Stimulated activated naive B cell treated with anti-CD40 and anti-IgM and Interleukin-4, amounts not matched to agents 10 μg/mL and 1 μg/mL and 100 μg/mL, for 72 hours (primary cell): ENCODE measurements at regions not wholly inside any gene's neighbourhood (a gene's known extent, or its start where the extent isn't known, plus 50 kb on each side); places are given as distances from the start of the nearest gene placed in this dataset.

Experiments used
- ATAC-seq, 2 donors: fragments of 150-1000 bp; cut with Tn5 transposase; replicated peaks; 2 replicates each; pipeline ENCODE4 v1.10.0; 2021; ENCODE audit warnings: moderate library complexity in 1 of 2
- DNase-seq: peaks from one replicate; pipeline ENCODE4 v3.0.0; 2021
- H3K27ac Mint-ChIP-seq: one replicate; pipeline ENCODE4 v1.8.0; 2022; ENCODE audit warnings: mild to moderate bottlenecking, mixed read lengths
- H3K27me3 Mint-ChIP-seq, 2 donors: one replicate each; pipeline ENCODE4 v1.8.0; 2022; ENCODE audit warnings: mixed read lengths in 2 of 2
- H3K36me3 Mint-ChIP-seq, 2 donors: one replicate each; pipeline ENCODE4 v1.8.0; 2022; ENCODE audit warnings: mixed read lengths in 2 of 2, mild to moderate bottlenecking in 1 of 2
- H3K4me1 Mint-ChIP-seq, 2 donors: one replicate each; pipeline ENCODE4 v1.8.0; 2022; ENCODE audit warnings: mixed read lengths in 2 of 2, mild to moderate bottlenecking in 1 of 2
- H3K4me3 Mint-ChIP-seq, 2 donors: one replicate each; pipeline ENCODE4 v1.8.0; 2022; ENCODE audit warnings: mild to moderate bottlenecking in 2 of 2, mixed read lengths in 2 of 2, moderate library complexity in 1 of 2
- H3K9me3 Mint-ChIP-seq, 2 donors: one replicate each; pipeline ENCODE4 v1.8.0; 2022; ENCODE audit warnings: mixed read lengths in 2 of 2, mild to moderate bottlenecking in 1 of 2

DNA sequence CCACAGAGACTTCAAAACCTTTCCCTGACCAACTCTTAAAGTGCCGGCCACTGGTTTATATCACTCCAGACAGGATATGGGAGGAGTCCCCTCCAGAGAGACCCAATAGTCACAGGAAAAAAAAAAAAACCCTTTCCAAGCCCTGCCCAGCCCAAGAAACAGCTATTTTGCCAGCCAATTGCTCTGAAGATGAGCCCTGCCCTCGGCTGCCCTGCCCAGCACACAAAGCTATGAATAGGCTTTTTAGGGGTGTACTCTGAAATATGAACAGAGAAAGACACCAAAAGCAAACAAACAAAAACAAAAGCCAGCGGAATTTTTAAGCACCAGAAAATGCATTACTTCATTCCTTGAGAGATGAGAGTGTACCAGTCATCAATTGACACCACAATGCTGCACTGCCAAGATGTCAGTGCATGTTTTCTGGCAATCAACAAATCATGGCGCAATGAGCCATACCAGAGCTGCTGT lies 275.1 kb downstream of the C6orf118 start:
- no peaks in the 10 kb centered on the region for H3K4me1 Mint-ChIP-seq
- no peak overlapping the region for H3K4me3 Mint-ChIP-seq
- no peaks in the 10 kb centered on the region for H3K36me3 Mint-ChIP-seq
- no peak for DNase-seq
- no peak for ATAC-seq
- no peaks in the 10 kb centered on the region for H3K27me3 Mint-ChIP-seq
- H3K9me3 Mint-ChIP-seq: peaks cover 15 to 16% of the 10 kb centered on the region in 2 donors
- no peak overlapping the region for H3K27ac Mint-ChIP-seq

DNA sequence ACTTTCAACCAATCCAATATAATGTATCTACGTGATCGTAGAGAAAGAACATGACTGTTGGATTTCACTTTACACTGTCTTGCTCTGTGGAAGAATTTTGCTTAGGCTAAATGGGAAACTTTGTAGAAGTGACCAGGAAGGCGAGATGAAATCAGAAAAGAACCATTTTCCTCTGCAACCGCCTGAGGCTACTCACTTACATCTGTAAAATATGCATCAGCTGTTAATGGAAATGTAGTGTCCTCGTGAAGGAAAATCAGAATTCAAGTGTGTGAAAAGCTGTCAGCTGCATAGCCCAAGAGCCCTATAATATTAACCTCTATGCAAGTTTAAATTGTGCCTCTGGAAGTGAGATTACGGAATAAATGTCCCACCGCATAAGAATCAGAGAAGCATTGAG lies 277.9 kb downstream of the C6orf118 start:
- Mint-ChIP-seq H3K4me3 (no peak overlapping the region), H3K27ac (no peak overlapping the region), H3K4me1 (no peaks in the 10 kb centered on the region), H3K27me3 (no peaks in the 10 kb centered on the region), H3K9me3 (peaks cover 12 to 13% of the 10 kb centered on the region in 2 donors), H3K36me3 (no peaks in the 10 kb centered on the region)
- DNase-seq: no peak
- ATAC-seq: no peak

DNA sequence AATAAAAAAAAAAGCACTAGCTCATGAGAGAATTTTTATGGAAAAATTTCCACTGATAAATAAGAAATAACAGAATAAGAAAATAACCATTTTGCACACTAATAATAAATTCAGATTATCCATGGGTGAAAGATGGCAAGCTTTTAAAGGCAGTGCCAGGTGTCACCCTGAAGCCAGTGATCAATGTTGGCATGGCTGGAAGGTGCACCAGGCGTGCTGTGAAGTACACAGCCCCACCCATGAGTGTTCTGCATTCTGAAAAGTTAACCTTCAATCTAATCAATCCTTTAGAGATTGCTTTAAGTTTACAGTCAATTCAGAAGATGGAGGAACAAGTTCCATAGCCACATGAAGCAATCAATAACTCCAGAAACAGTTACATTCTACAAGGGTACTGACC lies 284.4 kb downstream of the C6orf118 start:
- Mint-ChIP-seq H3K27ac (no peak overlapping the region), H3K27me3 (no peaks in the 10 kb centered on the region), H3K36me3 (no peaks in the 10 kb centered on the region), H3K4me1 (no peaks in the 10 kb centered on the region), H3K4me3 (no peak overlapping the region), H3K9me3 (peaks cover 0 to 13% of the 10 kb centered on the region in 2 donors)
- ATAC-seq (no peak), DNase-seq (no peak)

DNA sequence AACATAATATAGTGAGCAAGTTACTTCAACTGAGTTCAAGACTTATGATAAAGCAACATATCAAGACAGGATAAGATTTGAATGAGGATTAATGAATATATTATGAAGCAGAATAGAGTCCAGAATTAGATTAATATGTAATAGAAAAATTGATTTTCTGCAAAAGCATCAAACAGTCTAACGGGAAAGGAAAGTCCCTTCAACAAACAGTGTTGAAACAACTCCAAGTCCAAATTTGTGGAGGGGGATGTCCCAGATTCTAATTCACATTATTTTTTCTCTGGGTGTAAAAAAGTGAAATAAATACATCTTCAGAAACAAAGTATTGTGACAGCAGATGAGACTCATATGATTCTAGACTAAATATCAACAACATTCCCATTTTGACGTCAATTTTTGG lies 289.7 kb downstream of the C6orf118 start:
- ATAC-seq (no peak), DNase-seq (no peak)
- Mint-ChIP-seq H3K27me3 (no peaks in the 10 kb centered on the region), H3K4me3 (no peak overlapping the region), H3K27ac (no peak overlapping the region), H3K4me1 (no peaks in the 10 kb centered on the region), H3K36me3 (no peaks in the 10 kb centered on the region), H3K9me3 (peaks cover 0 to 12% of the 10 kb centered on the region in 2 donors)

DNA sequence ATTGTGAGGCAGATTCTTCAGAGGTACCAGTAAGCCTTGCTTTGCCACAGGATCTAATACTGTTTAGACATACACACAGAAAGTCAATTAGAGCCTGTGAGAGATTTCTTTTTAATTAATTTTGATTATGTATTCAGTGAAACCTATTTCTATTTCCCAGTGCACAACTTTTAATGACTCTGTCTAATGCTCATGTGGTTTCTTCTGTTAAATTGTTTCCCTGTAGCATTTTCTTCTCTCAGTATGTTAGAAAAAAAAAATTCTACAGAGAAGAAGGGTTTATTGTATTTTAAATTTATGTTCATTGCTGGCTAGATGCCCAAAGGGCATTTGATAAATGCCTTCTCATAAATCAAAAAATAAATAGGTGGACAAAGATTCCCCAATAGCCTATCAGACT lies 293.7 kb downstream of the C6orf118 start:
- Mint-ChIP-seq H3K27me3 (no peaks in the 10 kb centered on the region), H3K4me3 (no peak overlapping the region), H3K36me3 (no peaks in the 10 kb centered on the region)

DNA sequence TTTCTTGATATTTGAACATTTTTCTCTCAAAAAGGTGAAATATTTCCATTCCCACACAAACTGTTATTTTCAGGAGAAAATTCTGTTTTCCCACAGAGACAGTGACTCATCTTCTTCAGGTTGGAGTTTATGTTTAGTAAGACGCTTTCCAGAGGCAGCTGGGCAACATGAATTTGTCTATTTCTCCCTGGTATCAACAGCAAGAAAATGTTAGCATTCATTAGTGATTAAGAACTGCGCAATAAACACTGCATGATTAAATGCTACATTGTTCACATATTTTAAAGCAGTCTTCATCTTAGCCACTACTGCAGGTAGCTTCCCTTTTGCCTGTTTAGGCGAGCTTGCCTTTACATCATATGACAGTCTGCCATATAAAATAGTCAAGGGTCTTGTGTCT lies 295.7 kb downstream of the C6orf118 start:
- H3K27ac Mint-ChIP-seq: no peak overlapping the region

More for the DNA sequence above, 293.7 kb downstream of the C6orf118 start:
- H3K27ac Mint-ChIP-seq: no peak overlapping the region
- DNase-seq (no peak), ATAC-seq (no peak)
- H3K4me1 Mint-ChIP-seq: no peaks in the 10 kb centered on the region
- H3K9me3 Mint-ChIP-seq: peaks cover 5 to 10% of the 10 kb centered on the region in 2 donors

DNA sequence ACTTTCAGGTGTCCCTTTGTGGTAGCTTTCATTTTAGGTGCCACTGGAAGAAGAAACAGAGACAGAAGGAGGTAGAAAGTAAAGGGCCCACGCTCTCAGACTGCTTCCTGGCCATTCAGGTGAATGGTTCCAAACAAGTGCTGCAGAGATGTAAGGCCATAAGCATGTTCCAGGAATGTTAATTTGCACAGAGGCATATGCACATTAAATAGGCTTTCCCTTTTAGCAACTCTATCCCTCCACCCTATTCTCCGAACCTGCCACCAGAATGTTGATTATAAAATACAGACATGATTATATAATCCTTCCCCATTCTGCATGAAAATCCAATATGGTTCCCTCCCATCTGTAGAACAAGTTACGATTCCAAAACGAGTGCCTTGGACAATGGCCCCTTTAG lies 297.2 kb downstream of the C6orf118 start:
- no peaks in the 10 kb centered on the region for H3K36me3 Mint-ChIP-seq
- no peaks in the 10 kb centered on the region for H3K4me1 Mint-ChIP-seq
- H3K4me3 Mint-ChIP-seq: no peak overlapping the region
- no peak for DNase-seq
- H3K27ac Mint-ChIP-seq: no peak overlapping the region
- H3K27me3 Mint-ChIP-seq: no peaks in the 10 kb centered on the region
- ATAC-seq: no peak
- peaks cover 8 to 10% of the 10 kb centered on the region in 2 donors for H3K9me3 Mint-ChIP-seq

More for the DNA sequence above, 295.7 kb downstream of the C6orf118 start:
- no peaks in the 10 kb centered on the region for H3K27me3 Mint-ChIP-seq
- H3K4me1 Mint-ChIP-seq: no peaks in the 10 kb centered on the region
- H3K36me3 Mint-ChIP-seq: no peaks in the 10 kb centered on the region
- H3K4me3 Mint-ChIP-seq: no peak overlapping the region
- H3K9me3 Mint-ChIP-seq: peaks cover 8 to 12% of the 10 kb centered on the region in 2 donors
- DNase-seq (no peak), ATAC-seq (no peak)

DNA sequence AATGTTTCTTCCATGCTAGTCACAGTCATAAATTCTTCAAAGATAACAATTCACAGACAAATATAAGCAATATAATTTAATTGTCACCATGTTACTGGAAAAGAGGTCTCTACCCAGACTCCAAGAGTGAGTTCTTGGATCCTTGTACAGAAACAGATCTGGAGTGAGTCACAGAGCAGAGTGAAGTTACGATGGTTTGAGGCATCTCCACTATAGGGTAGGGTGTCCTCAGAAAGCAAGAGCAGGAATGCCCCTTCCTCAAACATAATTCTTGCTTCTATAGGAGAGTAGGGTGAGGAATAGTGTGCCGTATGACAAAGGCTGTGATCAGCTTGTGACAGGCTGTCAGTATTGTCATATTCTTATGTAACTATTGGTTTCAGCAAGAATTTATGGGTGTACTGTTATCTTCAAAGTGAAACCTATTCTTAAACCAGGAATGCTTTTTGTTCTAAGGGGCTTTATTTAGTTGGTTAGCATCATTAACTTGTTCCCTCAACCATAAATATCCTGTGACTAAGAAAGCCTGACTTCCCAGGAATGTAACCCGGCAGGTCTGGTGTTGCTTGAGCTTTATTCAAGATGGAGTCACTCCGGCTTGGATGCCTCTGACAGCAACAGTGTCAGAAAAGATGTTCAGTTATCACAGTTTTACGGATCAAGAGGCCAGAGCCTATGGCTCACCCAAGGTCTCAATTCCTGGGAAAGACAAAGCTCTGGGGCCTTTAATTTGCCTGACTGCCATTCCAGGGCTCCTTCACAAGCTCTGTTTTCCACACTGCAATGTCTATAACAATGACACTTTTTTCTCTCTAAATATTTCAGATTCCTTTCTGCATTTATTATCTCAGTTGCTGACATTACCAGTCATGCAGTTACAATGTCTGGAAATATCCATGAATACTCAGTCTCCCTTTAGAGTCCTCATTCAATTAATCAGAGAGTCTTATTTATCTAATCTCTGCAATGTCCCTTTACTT lies 298.6 kb downstream of the C6orf118 start:
- Mint-ChIP-seq H3K36me3 (no peaks in the 10 kb centered on the region), H3K27me3 (no peaks in the 10 kb centered on the region), H3K4me1 (no peaks in the 10 kb centered on the region), H3K4me3 (no peak overlapping the region), H3K9me3 (peaks cover 8 to 9% of the 10 kb centered on the region in 2 donors), H3K27ac (no peak overlapping the region)
- ATAC-seq (no peak), DNase-seq (no peak)

DNA sequence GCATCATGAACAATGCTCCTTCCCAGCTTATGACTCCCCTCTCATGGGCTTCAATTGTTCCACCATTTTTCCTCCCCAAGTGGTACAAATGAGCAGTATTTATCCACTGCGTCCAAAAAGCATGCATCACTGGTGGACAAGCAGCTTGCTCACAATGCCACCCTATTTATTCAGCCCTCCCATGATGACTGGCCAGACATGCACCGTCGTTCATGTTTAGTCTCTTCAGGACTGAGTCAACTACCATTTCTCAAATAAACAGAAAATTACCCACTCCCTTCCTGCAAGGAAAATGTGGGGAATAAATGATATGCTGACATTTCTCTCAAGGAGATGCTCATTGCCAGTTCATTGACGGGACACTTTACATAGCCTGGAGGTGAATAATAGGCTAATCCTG lies 300.4 kb downstream of the C6orf118 start:
- Mint-ChIP-seq H3K27me3 (no peaks in the 10 kb centered on the region), H3K4me1 (no peaks in the 10 kb centered on the region), H3K36me3 (no peaks in the 10 kb centered on the region), H3K27ac (no peak overlapping the region), H3K4me3 (no peak overlapping the region), H3K9me3 (peaks cover 8 to 12% of the 10 kb centered on the region in 2 donors)
- DNase-seq (no peak), ATAC-seq (no peak)

DNA sequence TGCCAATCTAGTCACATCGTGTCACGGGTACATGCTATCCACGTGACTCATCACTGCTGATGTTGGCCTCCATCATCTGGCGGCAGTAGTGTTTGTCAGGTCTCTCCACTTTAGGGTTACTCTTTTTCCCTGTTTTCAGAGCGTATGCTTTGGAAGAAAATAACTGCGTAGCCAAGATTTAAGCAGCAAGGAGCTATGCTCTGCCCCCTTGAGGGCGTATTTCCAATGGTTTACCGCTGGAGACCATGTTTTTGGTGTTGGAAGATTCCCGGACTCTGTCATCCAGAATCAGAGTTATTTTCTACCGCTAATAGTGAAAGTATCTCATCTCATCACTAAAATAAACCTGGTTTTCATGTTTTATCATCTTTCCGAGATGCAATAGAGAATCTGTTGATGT lies 306.5 kb downstream of the C6orf118 start:
- Mint-ChIP-seq H3K4me3 (no peak overlapping the region), H3K9me3 (peaks cover 0 to 10% of the 10 kb centered on the region in 2 donors), H3K4me1 (no peaks in the 10 kb centered on the region), H3K27me3 (no peaks in the 10 kb centered on the region), H3K36me3 (no peaks in the 10 kb centered on the region), H3K27ac (no peak overlapping the region)
- DNase-seq (no peak), ATAC-seq (no peak)

DNA sequence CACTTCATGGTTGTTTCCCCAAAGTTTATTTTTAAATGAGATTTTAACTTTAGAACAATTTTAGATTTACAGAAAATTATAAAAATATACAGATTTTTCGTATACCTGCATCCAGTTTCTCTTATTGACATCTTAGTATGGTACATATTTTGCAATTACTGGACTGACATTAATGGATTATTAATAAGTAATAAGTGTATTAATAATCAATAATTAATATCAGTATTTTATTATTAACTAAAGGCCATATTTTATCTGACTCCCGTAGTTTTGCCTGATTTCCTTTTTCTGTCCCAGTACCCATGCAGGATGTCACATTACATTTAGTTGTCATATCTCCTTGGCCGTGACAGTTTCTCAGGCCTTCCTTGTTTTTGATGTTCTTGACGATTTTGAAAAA lies 307.0 kb downstream of the C6orf118 start:
- peaks cover 0 to 12% of the 10 kb centered on the region in 2 donors for H3K9me3 Mint-ChIP-seq
- no peak overlapping the region for H3K4me3 Mint-ChIP-seq
- no peak overlapping the region for H3K27ac Mint-ChIP-seq
- ATAC-seq (no peak), DNase-seq (no peak)
- no peaks in the 10 kb centered on the region for H3K4me1 Mint-ChIP-seq
- H3K36me3 Mint-ChIP-seq: no peaks in the 10 kb centered on the region
- H3K27me3 Mint-ChIP-seq: no peaks in the 10 kb centered on the region

DNA sequence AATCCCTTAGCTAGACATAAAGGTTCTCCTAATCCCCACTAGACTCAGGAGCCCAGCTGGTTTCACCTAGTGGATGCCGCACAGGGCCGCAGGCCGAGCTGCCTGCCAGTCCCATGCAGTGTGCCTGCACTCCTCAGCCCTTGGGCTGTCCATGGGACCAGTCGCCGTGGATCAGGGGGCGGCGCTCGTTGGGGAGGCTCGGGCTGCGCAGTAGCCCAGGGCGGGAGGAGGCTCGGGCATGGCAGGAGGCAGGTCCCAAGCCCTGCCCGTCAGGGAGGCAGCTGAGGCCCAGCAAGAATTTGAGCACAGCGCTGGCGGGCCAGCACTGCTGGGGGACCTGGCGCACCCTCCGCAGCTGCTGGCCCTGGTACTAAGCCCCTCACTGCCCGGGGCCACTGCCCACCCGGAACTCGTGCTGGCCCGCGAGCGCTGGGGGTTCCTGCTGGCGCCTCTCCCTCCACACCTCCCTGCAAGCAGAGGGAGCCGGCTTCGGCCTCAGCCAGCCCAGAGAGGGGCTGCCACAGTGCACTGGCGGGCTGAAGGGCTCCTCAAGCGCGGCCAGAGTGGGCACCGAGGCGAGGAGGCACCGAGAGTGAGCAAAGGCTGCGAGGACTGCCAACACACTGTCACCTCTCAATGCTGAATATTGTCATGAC lies 307.8 kb downstream of the C6orf118 start:
- no peak for ATAC-seq
- H3K9me3 Mint-ChIP-seq: peaks cover 0 to 12% of the 10 kb centered on the region in 2 donors
- no peak overlapping the region for H3K4me3 Mint-ChIP-seq
- H3K4me1 Mint-ChIP-seq: no peaks in the 10 kb centered on the region
- no peak overlapping the region for H3K27ac Mint-ChIP-seq
- H3K36me3 Mint-ChIP-seq: no peaks in the 10 kb centered on the region
- DNase-seq: no peak
- H3K27me3 Mint-ChIP-seq: no peaks in the 10 kb centered on the region

DNA sequence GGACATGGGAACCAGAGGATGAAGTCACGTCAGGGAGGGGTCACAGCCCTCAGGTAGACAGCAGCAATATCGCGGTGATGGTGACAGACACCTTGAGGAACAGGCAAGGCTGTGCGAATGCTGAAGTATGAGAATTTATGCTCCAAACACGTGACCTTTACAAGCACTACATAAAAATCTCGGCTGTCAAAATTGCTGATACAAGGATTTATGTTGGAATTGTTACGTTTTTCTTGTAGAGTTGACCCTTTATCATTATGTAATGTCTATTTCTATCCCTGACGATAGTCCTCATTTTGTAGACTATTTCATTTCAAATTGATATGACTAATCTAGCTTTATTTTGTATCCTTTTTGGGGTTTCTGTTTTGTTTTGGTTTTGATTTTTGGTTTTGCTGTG lies 311.1 kb downstream of the C6orf118 start:
- Mint-ChIP-seq H3K27me3 (no peaks in the 10 kb centered on the region), H3K27ac (no peak overlapping the region), H3K36me3 (no peaks in the 10 kb centered on the region), H3K9me3 (peaks cover 0 to 13% of the 10 kb centered on the region in 2 donors), H3K4me3 (no peak overlapping the region), H3K4me1 (no peaks in the 10 kb centered on the region)
- ATAC-seq (no peak), DNase-seq (no peak)

DNA sequence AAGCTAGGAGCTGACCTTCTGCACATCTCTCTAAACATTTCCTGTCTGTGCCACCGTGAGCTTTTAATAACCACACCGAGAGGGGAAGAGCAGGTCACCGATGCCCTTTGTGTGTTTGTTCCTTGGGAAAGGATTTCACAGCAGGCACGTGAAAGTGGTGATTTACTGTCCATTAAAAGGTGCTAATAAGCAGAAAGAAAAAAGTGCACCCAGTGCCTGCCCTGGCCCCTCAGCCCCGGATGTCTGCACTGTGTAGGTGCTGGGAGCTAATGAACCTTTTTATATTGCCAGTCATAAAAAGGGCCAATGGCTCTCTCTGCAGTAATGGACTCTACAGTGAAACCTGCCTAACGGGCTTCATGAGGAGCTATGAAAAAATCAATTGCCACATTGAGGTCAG lies 312.6 kb downstream of the C6orf118 start:
- Mint-ChIP-seq H3K27ac (no peak overlapping the region), H3K4me1 (no peaks in the 10 kb centered on the region), H3K36me3 (no peaks in the 10 kb centered on the region), H3K4me3 (no peak overlapping the region), H3K27me3 (no peaks in the 10 kb centered on the region), H3K9me3 (peaks cover 0 to 12% of the 10 kb centered on the region in 2 donors)
- ATAC-seq: no peak
- DNase-seq: no peak

DNA sequence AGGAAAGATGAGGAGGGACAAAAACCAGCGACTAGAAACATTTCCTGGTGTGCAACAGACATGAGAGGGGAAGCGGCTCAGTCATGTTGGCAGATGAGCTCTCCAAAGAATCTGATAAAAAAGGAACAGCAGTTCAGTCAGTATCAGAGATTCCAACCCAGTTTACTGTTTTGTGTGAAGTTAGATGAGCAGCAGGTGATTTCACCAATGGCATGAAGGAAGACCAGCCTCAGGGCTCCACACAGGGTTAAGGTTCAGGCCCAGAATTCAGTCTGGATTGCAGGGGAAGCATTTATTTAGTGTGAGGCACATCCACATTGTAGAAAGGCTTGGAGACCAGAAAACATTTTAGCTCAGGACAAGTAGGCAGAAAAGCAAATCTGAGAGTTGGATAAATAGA lies 317.8 kb downstream of the C6orf118 start:
- ATAC-seq (no peak), DNase-seq (no peak)
- H3K27me3 Mint-ChIP-seq: no peaks in the 10 kb centered on the region
- H3K27ac Mint-ChIP-seq: no peak overlapping the region
- no peak overlapping the region for H3K4me3 Mint-ChIP-seq
- H3K9me3 Mint-ChIP-seq: peaks cover 0 to 6% of the 10 kb centered on the region in 2 donors
- H3K4me1 Mint-ChIP-seq: no peaks in the 10 kb centered on the region
- H3K36me3 Mint-ChIP-seq: no peaks in the 10 kb centered on the region
